VCaP (cell line): ENCODE measurements at regions not wholly inside any gene's neighbourhood (a gene's known extent, or its start where the extent isn't known, plus 50 kb on each side); places are given as distances from the start of the nearest gene placed in this dataset.

Source experiments
- H3K27ac ChIP-seq: fragments of 450-650 bp; 2 replicates; pipeline ENCODE4 v1.5.1; 2017
- CTCF ChIP-seq: fragments of 450-650 bp; conservative IDR thresholded peaks from 2 replicates; pipeline ENCODE4 v1.5.1; 2017; ENCODE audit warnings: mild to moderate bottlenecking, moderate library complexity

- no peak overlapping the region for H3K27ac ChIP-seq
- TF ChIP-seq CTCF = no peak
Measured at GRCh38 chr2:172182624-172183023, 79.9 kb upstream of the DLX2 start.

- H3K27ac ChIP-seq = no peak overlapping the region
- TF ChIP-seq CTCF = no peak
Measured at GRCh38 chr2:172193331-172194089, 90.8 kb upstream of the DLX2 start.

- no peak overlapping the region for H3K27ac ChIP-seq
- no peak for TF ChIP-seq CTCF
Measured at GRCh38 chr2:172195836-172196376, 93.2 kb upstream of the DLX2 start.

GRCh38 chr2:172196768-172197431 is 94.2 kb upstream of the DLX2 start:
- no peak overlapping the region for H3K27ac ChIP-seq

GRCh38 chr2:172198361-172198760 is 95.7 kb upstream of the DLX2 start:
- TF ChIP-seq CTCF = no peak
- H3K27ac ChIP-seq = no peak overlapping the region

More at GRCh38 chr2:172196768-172197431, 94.2 kb upstream of the DLX2 start:
- no peak for TF ChIP-seq CTCF

GRCh38 chr2:172198908-172199307 is 96.2 kb upstream of the DLX2 start:
- TF ChIP-seq CTCF = no peak
- H3K27ac ChIP-seq = no peak overlapping the region

GRCh38 chr2:172200495-172201085 is 97.9 kb upstream of the DLX2 start:
- H3K27ac ChIP-seq = no peak overlapping the region
- peak; percentile 53 for TF ChIP-seq CTCF
